ENCODE measurements at regions not wholly inside any gene's neighbourhood (a gene's known extent, or its start where the extent isn't known, plus 50 kb on each side); places are given as distances from the start of the nearest gene placed in this dataset.

DNA sequence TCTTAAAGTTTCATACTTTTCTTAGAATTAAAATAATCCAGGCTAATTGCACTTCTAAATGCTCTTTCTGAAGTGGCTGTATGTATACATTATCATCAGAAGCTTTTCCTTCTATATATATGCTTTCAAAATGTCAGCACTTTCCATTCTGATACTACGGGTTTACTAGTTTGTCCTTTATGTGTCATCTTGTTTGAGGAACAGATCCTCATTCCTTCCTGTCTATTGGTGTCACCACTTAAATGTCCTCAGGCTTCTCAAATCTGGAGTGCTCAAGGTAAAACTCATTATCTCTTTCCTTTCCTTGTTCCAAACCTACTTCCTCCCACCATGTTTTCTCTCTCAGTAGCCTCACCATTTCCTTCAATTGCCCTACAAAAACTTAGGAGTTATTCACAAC lies 236.3 kb downstream of the CSNK1G3 start:
- TF ChIP-seq POLR2AphosphoS5 (IDR thresholded peaks at IDR 0.05; ENCODE audit: borderline replicate concordance, low read depth, low read length): no peak
- no peak for TF ChIP-seq EZH2 (IDR thresholded peaks at IDR 0.05)
